ENCODE measurements at regions not wholly inside any gene's neighbourhood (a gene's known extent, or its start where the extent isn't known, plus 50 kb on each side); places are given as distances from the start of the nearest gene placed in this dataset.

GRCh38 chr6:168133168-168133561, 54.2 kb upstream of the FRMD1 start:
- H4K20me1 ChIP-seq (ENCODE audit: insufficient read depth, low read length), result no peaks in the 10 kb centered on the region
- TF ChIP-seq EZH2phosphoT487 (IDR thresholded peaks at IDR 0.05; ENCODE audit: low read depth) (no peak), CTCF (IDR thresholded peaks at IDR 0.05; ENCODE audit: low read depth, low read length) (no peak)
- H3K27ac ChIP-seq (ENCODE audit: low read length), result no peak overlapping the region
- H3K36me3 ChIP-seq (replicated peaks; ENCODE audit: low read depth, low read length), result no peaks in the 10 kb centered on the region
- H3K9ac ChIP-seq (ENCODE audit: low read length), result no peak overlapping the region
- no peak overlapping the region for H3K4me2 ChIP-seq (ENCODE audit: low read length)
- H2AFZ ChIP-seq (ENCODE audit: low read depth, low read length), result no peak overlapping the region
- H3K79me2 ChIP-seq (ENCODE audit: low read length), result no peaks in the 10 kb centered on the region
- H3K4me3 ChIP-seq (ENCODE audit: low read length), result no peak overlapping the region
- no peaks in the 10 kb centered on the region for H3K4me1 ChIP-seq (ENCODE audit: low read length)
- no peaks in the 10 kb centered on the region for H3K9me3 ChIP-seq (ENCODE audit: insufficient read depth, low read length)
- H3K27me3 ChIP-seq (ENCODE audit: low read depth, low read length), result no peaks in the 10 kb centered on the region

- H3K4me2 ChIP-seq (ENCODE audit: low read length), result no peak overlapping the region
- H3K36me3 ChIP-seq (replicated peaks; ENCODE audit: low read depth, low read length), result no peaks in the 10 kb centered on the region
- H3K27ac ChIP-seq (ENCODE audit: low read length), result no peak overlapping the region
- H3K4me1 ChIP-seq (ENCODE audit: low read length), result no peaks in the 10 kb centered on the region
- no peak overlapping the region for H3K9ac ChIP-seq (ENCODE audit: low read length)
- no peak; the same call in 1 of the 2 replicates for TF ChIP-seq CTCF (IDR thresholded peaks at IDR 0.05; ENCODE audit: low read depth, low read length)
- TF ChIP-seq EZH2phosphoT487 (IDR thresholded peaks at IDR 0.05; ENCODE audit: low read depth), result no peak
- no peak overlapping the region for H3K4me3 ChIP-seq (ENCODE audit: low read length)
- no peak overlapping the region for H2AFZ ChIP-seq (ENCODE audit: low read depth, low read length)
- H3K9me3 ChIP-seq (ENCODE audit: insufficient read depth, low read length), result no peaks in the 10 kb centered on the region
- no peaks in the 10 kb centered on the region for H3K79me2 ChIP-seq (ENCODE audit: low read length)
- no peaks in the 10 kb centered on the region for H4K20me1 ChIP-seq (ENCODE audit: insufficient read depth, low read length)
- H3K27me3 ChIP-seq (ENCODE audit: low read depth, low read length), result no peaks in the 10 kb centered on the region
These were observed 53.6 kb upstream of the FRMD1 start for GRCh38 chr6:168132531-168133167.

GRCh38 chr6:168131464-168132415, 52.7 kb upstream of the FRMD1 start:
- H3K9me3 ChIP-seq (ENCODE audit: insufficient read depth, low read length), result no peaks in the 10 kb centered on the region
- H3K4me1 ChIP-seq (ENCODE audit: low read length), result no peaks in the 10 kb centered on the region
- no peak overlapping the region for H3K4me3 ChIP-seq (ENCODE audit: low read length)
- no peaks in the 10 kb centered on the region for H3K79me2 ChIP-seq (ENCODE audit: low read length)
- H3K4me2 ChIP-seq (ENCODE audit: low read length), result no peak overlapping the region
- no peak overlapping the region for H3K27ac ChIP-seq (ENCODE audit: low read length)
- no peak overlapping the region for H3K9ac ChIP-seq (ENCODE audit: low read length)
- H3K36me3 ChIP-seq (replicated peaks; ENCODE audit: low read depth, low read length), result no peaks in the 10 kb centered on the region
- H2AFZ ChIP-seq (ENCODE audit: low read depth, low read length), result no peak overlapping the region
- H3K27me3 ChIP-seq (ENCODE audit: low read depth, low read length), result no peaks in the 10 kb centered on the region
- TF ChIP-seq EZH2phosphoT487 (IDR thresholded peaks at IDR 0.05; ENCODE audit: low read depth) (no peak), CTCF (IDR thresholded peaks at IDR 0.05; ENCODE audit: low read depth, low read length) (no peak)
- no peaks in the 10 kb centered on the region for H4K20me1 ChIP-seq (ENCODE audit: insufficient read depth, low read length)

GRCh38 chr6:168130697-168131371, 51.8 kb upstream of the FRMD1 start:
- Histone ChIP-seq H2AFZ (ENCODE audit: low read depth, low read length) (no peak overlapping the region), H3K4me3 (ENCODE audit: low read length) (no peak overlapping the region), H3K4me2 (ENCODE audit: low read length) (no peak overlapping the region), H3K79me2 (ENCODE audit: low read length) (no peaks in the 10 kb centered on the region), H3K4me1 (ENCODE audit: low read length) (no peaks in the 10 kb centered on the region), H3K27ac (ENCODE audit: low read length) (no peak overlapping the region), H3K27me3 (ENCODE audit: low read depth, low read length) (no peaks in the 10 kb centered on the region), H3K9me3 (ENCODE audit: insufficient read depth, low read length) (no peaks in the 10 kb centered on the region), H3K9ac (ENCODE audit: low read length) (no peak overlapping the region), H3K36me3 (replicated peaks; ENCODE audit: low read depth, low read length) (no peaks in the 10 kb centered on the region), H4K20me1 (ENCODE audit: insufficient read depth, low read length) (no peaks in the 10 kb centered on the region)
- TF ChIP-seq EZH2phosphoT487 (IDR thresholded peaks at IDR 0.05; ENCODE audit: low read depth) (no peak), CTCF (IDR thresholded peaks at IDR 0.05; ENCODE audit: low read depth, low read length) (no peak)
